Mesendoderm (in vitro differentiated cells): ENCODE measurements at regions not wholly inside any gene's neighbourhood (a gene's known extent, or its start where the extent isn't known, plus 50 kb on each side); places are given as distances from the start of the nearest gene placed in this dataset.
A peak's percentile ranks its signal among the peaks of the same experiment; 100 is the strongest.

ENCODE experiments used
- DNase-seq: peaks from one replicate; pipeline ENCODE4 v3.0.0; 2013
- H2AK5ac ChIP-seq: 2 replicates; pipeline ENCODE4 v1.6.1; 2013; ENCODE audit warnings: low read length, inconsistent platforms
- H2BK120ac ChIP-seq: 2 replicates; pipeline ENCODE4 v1.6.1; 2013; ENCODE audit warnings: low read depth, mild to moderate bottlenecking, low read length, moderate library complexity, mixed read lengths
- H2BK15ac ChIP-seq: replicated peaks from 2 replicates; pipeline ENCODE4 v1.6.1; 2013; ENCODE audit warnings: low read depth, mild to moderate bottlenecking, moderate library complexity
- H2BK5ac ChIP-seq: 2 replicates; pipeline ENCODE4 v1.6.1; 2013; ENCODE audit warnings: low read length, inconsistent platforms
- H3K18ac ChIP-seq: 2 replicates; pipeline ENCODE4 v1.6.1; 2013; ENCODE audit warnings: mild to moderate bottlenecking, low read length, mixed read lengths
- H3K23ac ChIP-seq: one replicate; pipeline ENCODE4 v1.6.1; 2013; ENCODE audit warnings: low read length
- H3K27ac ChIP-seq: 2 replicates; pipeline ENCODE4 v1.5.1; 2013; ENCODE audit warnings: low read depth, mild to moderate bottlenecking, inconsistent platforms, low read length, moderate library complexity
- H3K27me3 ChIP-seq: 2 replicates; pipeline ENCODE4 v1.6.1; 2013; ENCODE audit warnings: low read length, control low read depth, mild to moderate bottlenecking, inconsistent platforms; ENCODE audit not compliant: insufficient read depth, poor library complexity
- H3K36me3 ChIP-seq: 2 replicates; pipeline ENCODE4 v1.6.1; 2013; ENCODE audit warnings: low read length, inconsistent platforms; ENCODE audit not compliant: control insufficient read depth, insufficient read depth
- H3K4ac ChIP-seq: one replicate; pipeline ENCODE4 v1.6.1; 2013; ENCODE audit warnings: low read depth, mild to moderate bottlenecking, low read length, moderate library complexity
- H3K4me1 ChIP-seq: 2 replicates; pipeline ENCODE4 v1.6.1; 2013; ENCODE audit warnings: low read depth, low read length, inconsistent platforms; ENCODE audit not compliant: control insufficient read depth
- H3K4me2 ChIP-seq: 2 replicates; pipeline ENCODE4 v1.6.1; 2013; ENCODE audit warnings: low read length
- H3K4me3 ChIP-seq: 2 replicates; pipeline ENCODE4 v1.5.1; 2013; ENCODE audit warnings: mild to moderate bottlenecking, low read length
- H3K56ac ChIP-seq: one replicate; pipeline ENCODE4 v1.6.1; 2013; ENCODE audit warnings: low read length
- H3K79me1 ChIP-seq: 2 replicates; pipeline ENCODE4 v1.6.1; 2013; ENCODE audit warnings: low read length, inconsistent platforms
- H3K79me2 ChIP-seq: 2 replicates; pipeline ENCODE4 v1.6.1; 2013; ENCODE audit warnings: mild to moderate bottlenecking, low read length; ENCODE audit not compliant: control insufficient read depth, insufficient read depth
- H3K9ac ChIP-seq: 2 replicates; pipeline ENCODE4 v1.6.1; 2013; ENCODE audit warnings: low read length, inconsistent platforms
- H4K5ac ChIP-seq: one replicate; pipeline ENCODE4 v1.6.1; 2013; ENCODE audit warnings: low read length
- H4K8ac ChIP-seq: one replicate; pipeline ENCODE4 v1.6.1; 2013; ENCODE audit warnings: low read depth, mild to moderate bottlenecking, control low read depth, low read length, moderate library complexity
- WGBS: extraction: QIAGEN DNeasy Blood & Tissue Kit; methylation state at CpG from one replicate; pipeline ENCODE4 v1.1.7; 2013; ENCODE audit warnings: low lambda C conversion rate, missing lambda C conversion rate; ENCODE audit not compliant: insufficient coverage; ENCODE audit errors: extremely low coverage; 5-methylcytosine and 5-hydroxymethylcytosine counted together

- Histone ChIP-seq H3K23ac (no peak overlapping the region), H2BK5ac (no peak overlapping the region), H2AK5ac (no peak overlapping the region), H3K36me3 (no peaks in the 10 kb centered on the region), H3K56ac (no peak overlapping the region), H4K5ac (no peak overlapping the region), H3K27ac (no peak overlapping the region), H3K27me3 (no peaks in the 10 kb centered on the region), H4K8ac (no peak overlapping the region), H2BK15ac (no peak overlapping the region), H3K4me2 (no peak overlapping the region), H3K79me2 (no peaks in the 10 kb centered on the region), H3K79me1 (no peaks in the 10 kb centered on the region), H3K4me3 (no peak overlapping the region), H2BK120ac (no peak overlapping the region), H3K9ac (no peak overlapping the region), H3K4ac (no peak overlapping the region), H3K18ac (no peak overlapping the region), H3K4me1 (no peaks in the 10 kb centered on the region)
- WGBS, result no CpG with 5 or more reads among the region's 3 CpGs
- DNase-seq, result no peak
Measured at GRCh38 chr2:106599540-106599939, 112.4 kb downstream of the CD8B2 start.

GRCh38 chr2:106602042-106602441 is 114.9 kb downstream of the CD8B2 start:
- no peak overlapping the region for H2BK120ac ChIP-seq
- H3K4ac ChIP-seq, result no peak overlapping the region
- H3K18ac ChIP-seq, result no peak overlapping the region
- no peak overlapping the region for H3K9ac ChIP-seq
- H3K23ac ChIP-seq, result no peak overlapping the region
- H3K27ac ChIP-seq, result no peak overlapping the region
- no peak overlapping the region for H4K5ac ChIP-seq
- peak; percentile 18 for DNase-seq
- no peak overlapping the region for H4K8ac ChIP-seq
- no peak overlapping the region for H2BK15ac ChIP-seq
- H2AK5ac ChIP-seq, result no peak overlapping the region
- H3K36me3 ChIP-seq, result no peaks in the 10 kb centered on the region
- no CpG with 5 or more reads among the region's 4 CpGs for WGBS
- no peaks in the 10 kb centered on the region for H3K79me2 ChIP-seq
- no peak overlapping the region for H3K56ac ChIP-seq
- no peaks in the 10 kb centered on the region for H3K27me3 ChIP-seq
- H3K4me3 ChIP-seq, result no peak overlapping the region
- H3K4me2 ChIP-seq, result no peak overlapping the region
- H2BK5ac ChIP-seq, result no peak overlapping the region
- no peaks in the 10 kb centered on the region for H3K79me1 ChIP-seq
- H3K4me1 ChIP-seq, result no peaks in the 10 kb centered on the region

GRCh38 chr2:106606652-106607051 is 119.5 kb downstream of the CD8B2 start:
- Histone ChIP-seq H3K18ac (no peak overlapping the region), H3K4me1 (no peaks in the 10 kb centered on the region), H2AK5ac (no peak overlapping the region), H4K8ac (no peak overlapping the region), H3K79me2 (no peaks in the 10 kb centered on the region), H3K27ac (no peak overlapping the region), H2BK120ac (no peak overlapping the region), H4K5ac (no peak overlapping the region), H3K9ac (no peak overlapping the region), H2BK5ac (no peak overlapping the region), H3K4me3 (no peak overlapping the region), H3K79me1 (no peaks in the 10 kb centered on the region), H3K56ac (no peak overlapping the region), H2BK15ac (no peak overlapping the region), H3K4ac (no peak overlapping the region), H3K27me3 (no peaks in the 10 kb centered on the region), H3K4me2 (no peak overlapping the region), H3K36me3 (no peaks in the 10 kb centered on the region), H3K23ac (no peak overlapping the region)
- no CpG with 5 or more reads among the region's 3 CpGs for WGBS
- no peak for DNase-seq

GRCh38 chr2:106607371-106607770 is 120.2 kb downstream of the CD8B2 start:
- Histone ChIP-seq H3K23ac (no peak overlapping the region), H3K18ac (no peak overlapping the region), H3K4me3 (no peak overlapping the region), H3K36me3 (no peaks in the 10 kb centered on the region), H2BK120ac (no peak overlapping the region), H2BK5ac (no peak overlapping the region), H4K8ac (no peak overlapping the region), H3K79me2 (no peaks in the 10 kb centered on the region), H3K4me2 (no peak overlapping the region), H4K5ac (no peak overlapping the region), H3K9ac (no peak overlapping the region), H3K27me3 (no peaks in the 10 kb centered on the region), H3K56ac (no peak overlapping the region), H2AK5ac (no peak overlapping the region), H3K79me1 (no peaks in the 10 kb centered on the region), H2BK15ac (no peak overlapping the region), H3K27ac (no peak overlapping the region), H3K4me1 (no peaks in the 10 kb centered on the region), H3K4ac (no peak overlapping the region)
- no peak for DNase-seq
- no CpG with 5 or more reads among the region's 1 CpG for WGBS

GRCh38 chr2:106609780-106610179 is 122.6 kb downstream of the CD8B2 start:
- Histone ChIP-seq H2BK5ac (no peak overlapping the region), H3K4me1 (no peaks in the 10 kb centered on the region), H2AK5ac (no peak overlapping the region), H3K27me3 (no peaks in the 10 kb centered on the region), H3K4ac (no peak overlapping the region), H3K27ac (no peak overlapping the region), H3K9ac (no peak overlapping the region), H2BK15ac (no peak overlapping the region), H3K79me2 (no peaks in the 10 kb centered on the region), H3K79me1 (no peaks in the 10 kb centered on the region), H3K18ac (no peak overlapping the region), H3K4me2 (no peak overlapping the region), H3K56ac (no peak overlapping the region), H4K5ac (no peak overlapping the region), H2BK120ac (no peak overlapping the region), H3K4me3 (no peak overlapping the region), H3K36me3 (no peaks in the 10 kb centered on the region), H4K8ac (no peak overlapping the region), H3K23ac (no peak overlapping the region)
- no CpG with 5 or more reads among the region's 2 CpGs for WGBS
- DNase-seq, result no peak

- Histone ChIP-seq H3K4me2 (no peak overlapping the region), H3K4ac (no peak overlapping the region)
Measured at GRCh38 chr2:106614511-106615291, 127.5 kb downstream of the CD8B2 start.

More at GRCh38 chr2:106614511-106615291, 127.5 kb downstream of the CD8B2 start:
- Histone ChIP-seq H3K18ac (no peak overlapping the region), H3K4me3 (no peak overlapping the region), H3K23ac (no peak overlapping the region), H3K79me2 (no peaks in the 10 kb centered on the region), H3K27ac (no peak overlapping the region), H3K9ac (no peak overlapping the region), H3K27me3 (no peaks in the 10 kb centered on the region), H4K5ac (no peak overlapping the region), H2BK5ac (no peak overlapping the region), H4K8ac (no peak overlapping the region), H3K36me3 (no peaks in the 10 kb centered on the region), H2BK120ac (no peak overlapping the region), H2BK15ac (no peak overlapping the region), H3K4me1 (no peaks in the 10 kb centered on the region), H3K56ac (no peak overlapping the region), H3K79me1 (no peaks in the 10 kb centered on the region), H2AK5ac (no peak overlapping the region)
- WGBS, result no CpG with 5 or more reads among the region's 5 CpGs
- no peak for DNase-seq
